Ramos (cell line): ENCODE measurements at regions not wholly inside any gene's neighbourhood (a gene's known extent, or its start where the extent isn't known, plus 50 kb on each side); places are given as distances from the start of the nearest gene placed in this dataset.

Experiments used
- in situ Hi-C: fragments of 300-500 bp; cut with MboI; formaldehyde crosslinking; loops from one replicate; pipeline ENCODE4 v1.14.3; 2022; ENCODE audit warnings: low sequenced_read_pairs; ENCODE audit not compliant: unreplicated experiment

- in situ Hi-C loops: no loop called here
These were observed 1342.7 kb upstream of the TENM4 start for GRCh38 chr11:80783561-80783960.

GRCh38 chr11:80782135-80782885 lies 1341.5 kb upstream of the TENM4 start:
- in situ Hi-C loops: no loop called here

GRCh38 chr11:80779905-80780605 lies 1339.2 kb upstream of the TENM4 start:
- in situ Hi-C loops: no loop called here

GRCh38 chr11:80778941-80779340 lies 1338.1 kb upstream of the TENM4 start:
- in situ Hi-C loops: no loop called here

- in situ Hi-C loops: no loop called here
These were observed 1337.6 kb upstream of the TENM4 start for GRCh38 chr11:80778432-80778831.

- in situ Hi-C loops: no loop called here
These were observed 1333.1 kb upstream of the TENM4 start for GRCh38 chr11:80773919-80774318.

- in situ Hi-C loops: no loop called here
These were observed 1330.2 kb upstream of the TENM4 start for GRCh38 chr11:80771017-80771416.

GRCh38 chr11:80758787-80759186 lies 1318.0 kb upstream of the TENM4 start:
- in situ Hi-C loops: no loop called here

- in situ Hi-C loops: no loop called here
These were observed 1307.5 kb upstream of the TENM4 start for GRCh38 chr11:80748207-80748925.

- in situ Hi-C loops: no loop called here
These were observed 1305.5 kb upstream of the TENM4 start for GRCh38 chr11:80746300-80746699.

- in situ Hi-C loops: no loop called here
These were observed 1304.6 kb upstream of the TENM4 start for GRCh38 chr11:80745416-80745815.

GRCh38 chr11:80733790-80734189 lies 1293.0 kb upstream of the TENM4 start:
- in situ Hi-C loops: no loop called here

GRCh38 chr11:80733361-80733760 lies 1292.5 kb upstream of the TENM4 start:
- in situ Hi-C loops: no loop called here

- in situ Hi-C loops: no loop called here
These were observed 1286.5 kb upstream of the TENM4 start for GRCh38 chr11:80727315-80727714.

GRCh38 chr11:80726236-80726635 lies 1285.4 kb upstream of the TENM4 start:
- in situ Hi-C loops: no loop called here

- in situ Hi-C loops: no loop called here
These were observed 1283.5 kb upstream of the TENM4 start for GRCh38 chr11:80724366-80724765.

- in situ Hi-C loops: no loop called here
These were observed 1281.8 kb upstream of the TENM4 start for GRCh38 chr11:80722629-80723028.

- in situ Hi-C loops: no loop called here
These were observed 1279.5 kb upstream of the TENM4 start for GRCh38 chr11:80720295-80720694.

GRCh38 chr11:80719292-80719646 lies 1278.4 kb upstream of the TENM4 start:
- in situ Hi-C loops: no loop called here

GRCh38 chr11:80718611-80719291 lies 1277.9 kb upstream of the TENM4 start:
- in situ Hi-C loops: no loop called here

GRCh38 chr11:80702264-80702663 lies 1261.4 kb upstream of the TENM4 start:
- in situ Hi-C loops: no loop called here
